Astrocyte of the cerebellum (primary cell): ENCODE measurements at regions not wholly inside any gene's neighbourhood (a gene's known extent, or its start where the extent isn't known, plus 50 kb on each side); places are given as distances from the start of the nearest gene placed in this dataset.

ENCODE experiments used
- DNase-seq: peaks from one replicate; pipeline ENCODE4 v3.0.0-alpha.2; 2011; ENCODE audit warnings: low read depth
- H3K4me3 ChIP-seq: 2 replicates; pipeline ENCODE4 v1.5.1; 2011; ENCODE audit warnings: mild to moderate bottlenecking, low read depth, low read length, moderate library complexity
- CTCF ChIP-seq: IDR thresholded peaks from 2 replicates; pipeline ENCODE4 v1.5.1; 2012; ENCODE audit warnings: low read length, low read depth, moderate library complexity, mild to moderate bottlenecking; ENCODE audit errors: missing control alignments
- in situ Hi-C: cut with HindIII; loops from 2 replicates; pipeline ENCODE4 v1.10.0; 2017; ENCODE audit warnings: low sequenced_read_pairs

GRCh38 chr2:122905431-122905830 lies 1119.7 kb upstream of the CNTNAP5 start:
- no peak for DNase-seq
- in situ Hi-C loops = no loop called here
- no peak for TF ChIP-seq CTCF
- H3K4me3 ChIP-seq = no peak overlapping the region

GRCh38 chr2:122908159-122908558 lies 1116.9 kb upstream of the CNTNAP5 start:
- no peak for TF ChIP-seq CTCF
- no peak overlapping the region for H3K4me3 ChIP-seq
- DNase-seq = no peak
- in situ Hi-C loops = no loop called here

- no peak for TF ChIP-seq CTCF
- H3K4me3 ChIP-seq = no peak overlapping the region
- in situ Hi-C loops = no loop called here
- DNase-seq = peak; percentile 2
These were observed 1097.9 kb upstream of the CNTNAP5 start for GRCh38 chr2:122927197-122927596.

- in situ Hi-C loops = no loop called here
- no peak overlapping the region for H3K4me3 ChIP-seq
- DNase-seq = no peak
- no peak for TF ChIP-seq CTCF
These were observed 1097.2 kb upstream of the CNTNAP5 start for GRCh38 chr2:122927710-122928557.

GRCh38 chr2:122929347-122929746 lies 1095.7 kb upstream of the CNTNAP5 start:
- DNase-seq = no peak
- no peak overlapping the region for H3K4me3 ChIP-seq
- in situ Hi-C loops = no loop called here
- TF ChIP-seq CTCF = no peak

- TF ChIP-seq CTCF = no peak
- no peak overlapping the region for H3K4me3 ChIP-seq
- in situ Hi-C loops = no loop called here
- DNase-seq = no peak
These were observed 1089.6 kb upstream of the CNTNAP5 start for GRCh38 chr2:122935506-122935905.
